Fibroblast of mammary gland (primary cell): ENCODE measurements at regions not wholly inside any gene's neighbourhood (a gene's known extent, or its start where the extent isn't known, plus 50 kb on each side); places are given as distances from the start of the nearest gene placed in this dataset.

Source experiments
- DNase-seq: peaks from one replicate; pipeline ENCODE4 v3.0.0-alpha.2; 2010; ENCODE audit warnings: low read depth
- H3K4me3 ChIP-seq: 2 replicates; pipeline ENCODE4 v1.5.1; 2011; ENCODE audit warnings: low read depth, mild to moderate bottlenecking, low read length, moderate library complexity; ENCODE audit not compliant: control insufficient read depth
- TF ChIP-seq, protein P1 (sequence below): conservative IDR thresholded peaks from 2 replicates; pipeline ENCODE4 v1.5.1; 2011; ENCODE audit warnings: low read depth, low read length, inconsistent platforms; ENCODE audit not compliant: control insufficient read depth, insufficient read depth

DNA sequence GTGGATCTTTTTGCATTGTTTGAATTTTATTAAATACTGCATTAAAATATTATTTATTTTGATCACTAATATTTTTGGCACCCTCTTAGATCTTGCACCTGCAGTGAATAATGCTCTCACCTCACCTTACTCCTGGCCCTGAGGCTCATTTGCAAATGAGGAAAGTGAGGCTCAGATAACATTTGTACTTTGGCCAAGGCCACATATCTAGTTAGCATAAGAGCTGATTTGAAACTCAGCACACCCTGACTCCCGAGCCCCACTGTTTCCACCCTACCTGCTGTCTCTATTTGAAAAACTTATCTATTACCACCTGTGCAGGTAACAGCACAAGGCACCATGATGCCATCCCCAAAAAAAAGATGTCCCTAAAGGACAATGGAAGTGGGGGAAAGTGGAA lies 358.7 kb upstream of the MAF start:
- TF ChIP-seq, protein P1, sequence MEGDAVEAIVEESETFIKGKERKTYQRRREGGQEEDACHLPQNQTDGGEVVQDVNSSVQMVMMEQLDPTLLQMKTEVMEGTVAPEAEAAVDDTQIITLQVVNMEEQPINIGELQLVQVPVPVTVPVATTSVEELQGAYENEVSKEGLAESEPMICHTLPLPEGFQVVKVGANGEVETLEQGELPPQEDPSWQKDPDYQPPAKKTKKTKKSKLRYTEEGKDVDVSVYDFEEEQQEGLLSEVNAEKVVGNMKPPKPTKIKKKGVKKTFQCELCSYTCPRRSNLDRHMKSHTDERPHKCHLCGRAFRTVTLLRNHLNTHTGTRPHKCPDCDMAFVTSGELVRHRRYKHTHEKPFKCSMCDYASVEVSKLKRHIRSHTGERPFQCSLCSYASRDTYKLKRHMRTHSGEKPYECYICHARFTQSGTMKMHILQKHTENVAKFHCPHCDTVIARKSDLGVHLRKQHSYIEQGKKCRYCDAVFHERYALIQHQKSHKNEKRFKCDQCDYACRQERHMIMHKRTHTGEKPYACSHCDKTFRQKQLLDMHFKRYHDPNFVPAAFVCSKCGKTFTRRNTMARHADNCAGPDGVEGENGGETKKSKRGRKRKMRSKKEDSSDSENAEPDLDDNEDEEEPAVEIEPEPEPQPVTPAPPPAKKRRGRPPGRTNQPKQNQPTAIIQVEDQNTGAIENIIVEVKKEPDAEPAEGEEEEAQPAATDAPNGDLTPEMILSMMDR: no peak

GRCh38 chr16:79954921-79955705 lies 354.6 kb upstream of the MAF start:
- H3K4me3 ChIP-seq: no peak overlapping the region
- DNase-seq: no peak
- TF ChIP-seq, protein P1: no peak

More for the DNA sequence above, 358.7 kb upstream of the MAF start:
- no peak for DNase-seq
- no peak overlapping the region for H3K4me3 ChIP-seq

DNA sequence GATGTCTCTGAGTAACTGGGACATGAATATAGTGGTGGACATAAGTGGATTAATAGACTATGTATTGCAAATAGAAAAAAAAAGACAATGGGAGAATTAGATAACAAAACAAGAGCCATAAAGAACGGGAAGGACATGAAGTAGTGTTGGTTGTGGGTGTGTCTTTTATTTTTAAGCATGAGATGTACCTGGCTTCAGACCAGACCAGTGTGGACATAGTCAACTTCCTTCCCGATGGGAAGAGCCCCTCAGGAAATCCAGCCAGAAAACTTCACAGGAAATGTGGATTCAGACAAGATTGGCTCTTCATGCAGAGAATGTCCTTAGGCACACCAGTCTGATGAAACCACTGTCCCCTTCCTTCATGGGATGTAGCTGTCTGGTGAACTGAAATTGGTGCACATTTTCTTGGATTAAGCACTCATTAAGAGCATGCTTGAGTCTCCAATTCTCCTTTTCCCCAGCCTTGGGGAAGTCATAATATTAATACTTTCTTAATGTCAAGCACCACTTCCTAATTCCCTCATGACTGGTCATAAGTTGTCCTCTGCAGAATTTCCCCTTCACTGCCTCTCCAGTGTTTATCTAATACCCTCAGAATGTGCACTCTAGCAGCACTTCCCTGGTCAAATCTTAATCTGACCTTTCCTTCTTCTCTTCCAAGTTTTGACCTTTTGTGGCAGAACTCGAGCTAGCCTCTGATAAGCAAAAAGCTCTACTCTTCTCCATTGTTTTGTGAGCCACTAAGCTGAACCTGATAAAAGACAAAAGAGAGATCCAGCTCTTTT lies 350.6 kb upstream of the MAF start:
- no peak overlapping the region for H3K4me3 ChIP-seq
- DNase-seq: no peak

GRCh38 chr16:79949417-79949816 lies 348.9 kb upstream of the MAF start:
- DNase-seq: no peak
- H3K4me3 ChIP-seq: no peak overlapping the region
- TF ChIP-seq, protein P1: no peak

More for the DNA sequence above, 350.6 kb upstream of the MAF start:
- TF ChIP-seq, protein P1: no peak

- DNase-seq: no peak
- TF ChIP-seq, protein P1: no peak
- no peak overlapping the region for H3K4me3 ChIP-seq
Measured at GRCh38 chr16:79947771-79948170, 347.2 kb upstream of the MAF start.

- H3K4me3 ChIP-seq: no peak overlapping the region
- TF ChIP-seq, protein P1: no peak
- no peak for DNase-seq
Measured at GRCh38 chr16:79946252-79946651, 345.7 kb upstream of the MAF start.
